Adipocyte (in vitro differentiated cells): ENCODE measurements at regions not wholly inside any gene's neighbourhood (a gene's known extent, or its start where the extent isn't known, plus 50 kb on each side); places are given as distances from the start of the nearest gene placed in this dataset.

Experiments
- DNase-seq: peaks from one replicate; pipeline ENCODE4 v3.0.0-alpha.2; 2015; ENCODE audit warnings: low read depth
- H3K27me3 ChIP-seq: replicated peaks from 2 replicates; pipeline ENCODE4 v1.7.0; 2013; ENCODE audit warnings: mild to moderate bottlenecking, low read length, moderate library complexity; ENCODE audit not compliant: control insufficient read depth, insufficient read depth
- H3K36me3 ChIP-seq: 2 replicates; pipeline ENCODE4 v1.7.0; 2013; ENCODE audit warnings: low read length, mild to moderate bottlenecking, moderate library complexity; ENCODE audit not compliant: control insufficient read depth, insufficient read depth, severe bottlenecking
- H3K4me1 ChIP-seq: 2 replicates; pipeline ENCODE4 v1.7.0; 2013; ENCODE audit warnings: mild to moderate bottlenecking, low read length, moderate library complexity; ENCODE audit not compliant: control insufficient read depth, insufficient read depth
- H3K4me3 ChIP-seq: 2 replicates; pipeline ENCODE4 v1.7.0; 2013; ENCODE audit warnings: mild to moderate bottlenecking, low read length, moderate library complexity
- H3K9ac ChIP-seq: 2 replicates; pipeline ENCODE4 v1.7.0; 2013; ENCODE audit warnings: mild to moderate bottlenecking, low read length, moderate library complexity
- H3K9me3 ChIP-seq: 2 replicates; pipeline ENCODE4 v1.7.0; 2013; ENCODE audit warnings: mild to moderate bottlenecking, low read length, moderate library complexity; ENCODE audit not compliant: control insufficient read depth

- Histone ChIP-seq H3K27me3 (peaks cover 5% of the 10 kb centered on the region), H3K4me3 (no peak overlapping the region), H3K9ac (no peak overlapping the region), H3K4me1 (peaks cover 24% of the 10 kb centered on the region), H3K9me3 (no peaks in the 10 kb centered on the region), H3K36me3 (no peaks in the 10 kb centered on the region)
- no peak for DNase-seq
These were observed 58.0 kb upstream of the TMEM178A start for GRCh38 chr2:39607538-39608262.

DNA sequence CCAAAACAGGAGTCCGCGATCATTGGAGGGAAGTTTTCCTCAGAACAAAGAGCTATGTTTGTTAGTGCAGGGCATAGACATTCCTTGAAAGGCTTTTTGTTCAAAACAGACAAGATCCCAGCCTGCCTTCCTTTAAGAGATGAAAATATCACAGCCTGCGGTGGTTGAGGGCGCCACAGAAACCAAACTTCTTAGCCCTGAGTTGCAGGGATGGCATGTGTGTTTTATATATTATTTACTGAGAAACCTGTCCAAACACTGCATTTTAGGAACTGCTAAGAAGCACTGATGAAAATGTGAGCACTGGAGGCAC is 57.5 kb upstream of the TMEM178A start:
- Histone ChIP-seq H3K36me3 (no peaks in the 10 kb centered on the region), H3K4me3 (no peak overlapping the region), H3K4me1 (peaks cover 22% of the 10 kb centered on the region), H3K9me3 (no peaks in the 10 kb centered on the region), H3K9ac (no peak overlapping the region), H3K27me3 (peaks cover 5% of the 10 kb centered on the region)
- DNase-seq, result no peak

- Histone ChIP-seq H3K27me3 (peaks cover 5% of the 10 kb centered on the region), H3K9ac (no peak overlapping the region)
- DNase-seq, result peak; percentile 27
These were observed 56.9 kb upstream of the TMEM178A start for GRCh38 chr2:39608686-39609441.

DNA sequence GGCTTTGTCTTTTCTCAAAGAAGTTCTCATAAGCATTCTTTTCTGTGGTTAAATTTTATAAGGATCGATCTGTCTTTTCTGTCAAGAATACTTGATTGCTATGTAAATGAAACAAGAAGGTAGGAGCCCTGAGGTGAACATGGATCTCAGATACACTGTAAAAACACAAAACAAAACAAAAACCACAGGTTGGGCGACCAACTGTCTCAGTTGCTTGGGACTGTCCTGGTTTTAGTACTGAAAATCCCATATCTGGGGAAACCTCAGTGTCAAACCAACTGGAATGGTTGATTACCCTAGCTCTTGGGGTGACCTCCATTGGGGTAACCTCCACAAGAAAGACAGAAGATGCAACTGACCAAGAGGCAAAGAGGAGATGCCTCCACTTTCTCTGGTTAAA is 55.8 kb upstream of the TMEM178A start:
- Histone ChIP-seq H3K9ac (no peak overlapping the region), H3K27me3 (peaks cover 5% of the 10 kb centered on the region), H3K9me3 (no peaks in the 10 kb centered on the region), H3K4me3 (no peak overlapping the region), H3K4me1 (peaks cover 14% of the 10 kb centered on the region), H3K36me3 (no peaks in the 10 kb centered on the region)
- no peak for DNase-seq

More at GRCh38 chr2:39608686-39609441, 56.9 kb upstream of the TMEM178A start:
- H3K9me3 ChIP-seq, result no peaks in the 10 kb centered on the region
- H3K4me1 ChIP-seq, result peaks cover 15% of the 10 kb centered on the region
- H3K4me3 ChIP-seq, result no peak overlapping the region
- H3K36me3 ChIP-seq, result no peaks in the 10 kb centered on the region

DNA sequence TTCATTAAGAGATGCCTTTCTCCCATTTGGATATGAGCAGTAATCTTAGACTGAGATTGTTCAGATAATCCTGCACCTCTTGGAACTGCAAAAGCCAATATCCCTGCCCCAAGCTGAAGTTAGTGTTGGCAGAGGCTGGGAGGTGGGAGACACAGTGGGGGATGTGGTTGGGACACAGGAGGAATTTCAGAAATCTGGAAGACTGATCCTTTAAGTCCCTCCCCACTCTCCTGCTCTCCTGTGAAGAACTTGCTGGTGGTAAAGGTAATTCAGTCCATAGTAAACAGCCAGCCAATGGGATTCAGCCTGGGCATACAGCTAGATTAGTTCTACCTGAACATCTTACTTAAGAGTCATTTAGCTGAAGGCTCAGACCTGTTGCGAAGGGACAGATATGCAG is 50.0 kb upstream of the TMEM178A start:
- Histone ChIP-seq H3K9ac (no peak overlapping the region), H3K4me1 (peaks cover 11% of the 10 kb centered on the region), H3K4me3 (no peak overlapping the region), H3K36me3 (no peaks in the 10 kb centered on the region), H3K9me3 (no peaks in the 10 kb centered on the region), H3K27me3 (peaks cover 7% of the 10 kb centered on the region)
- no peak for DNase-seq
